ENCODE measurements at regions not wholly inside any gene's neighbourhood (a gene's known extent, or its start where the extent isn't known, plus 50 kb on each side); places are given as distances from the start of the nearest gene placed in this dataset.

GRCh38 chr2:224222974-224223373 lies 178.9 kb downstream of the FAM124B start (continued):
- TF ChIP-seq CHD7 (IDR thresholded peaks at IDR 0.05; ENCODE audit: insufficient replicate concordance, low read length), result no peak
- no peak for TF ChIP-seq TAF1 (IDR thresholded peaks at IDR 0.05; ENCODE audit: low read depth, low read length)
- 0 out of 2 replicates have a peak, but pooled peaks have one; percentile 6 for TF ChIP-seq MAFK (IDR thresholded peaks at IDR 0.05; ENCODE audit: low read depth, low read length)
- no peak for TF ChIP-seq POLR2A (IDR thresholded peaks at IDR 0.05; ENCODE audit: control extremely low read depth in 1 of 2, low read depth in 2 of 2, low read length in 2 of 2)
